ENCODE measurements at regions not wholly inside any gene's neighbourhood (a gene's known extent, or its start where the extent isn't known, plus 50 kb on each side); places are given as distances from the start of the nearest gene placed in this dataset.

- Histone ChIP-seq H3K36me3 (no peaks in the 10 kb centered on the region), H3K9me3 (peaks cover 0 to 5% (median 0%) of the 10 kb centered on the region in 3 donors), H3K4me1 (no peaks in the 10 kb centered on the region), H3K4me3 (no peak overlapping the region), H3K27ac (no peak overlapping the region), H3K27me3 (no peaks in the 10 kb centered on the region)
- ATAC-seq, result no peak
- in situ Hi-C loops (cut with MboI; ENCODE audit: low sequenced_read_pairs in 4 of 4) (no loop called here), intact Hi-C loops (cut with DNase I; ENCODE audit: low total_unique reads) (no loop called here)
- no peak for TF ChIP-seq CTCF (IDR thresholded peaks at IDR 0.05 in 4 of 5, conservative IDR thresholded peaks at IDR 0.05 in 1 of 5)
- TF ChIP-seq POLR2A (IDR thresholded peaks at IDR 0.05), result no peak
- DNase-seq, result no peak
Observed at GRCh38 chr7:46530081-46530750, 609.1 kb upstream of the IGFBP3 start.

- Histone ChIP-seq H3K4me3 (no peak overlapping the region), H3K27me3 (no peaks in the 10 kb centered on the region), H3K36me3 (no peaks in the 10 kb centered on the region), H3K9me3 (peaks cover 0 to 5% (median 0%) of the 10 kb centered on the region in 3 donors), H3K27ac (no peak overlapping the region), H3K4me1 (no peaks in the 10 kb centered on the region)
- TF ChIP-seq CTCF (IDR thresholded peaks at IDR 0.05 in 4 of 5, conservative IDR thresholded peaks at IDR 0.05 in 1 of 5), result no peak
- no peak for TF ChIP-seq POLR2A (IDR thresholded peaks at IDR 0.05)
- ATAC-seq, result no peak
- DNase-seq, result no peak
- in situ Hi-C loops (cut with MboI; ENCODE audit: low sequenced_read_pairs in 4 of 4) (no loop called here), intact Hi-C loops (cut with DNase I; ENCODE audit: low total_unique reads) (no loop called here)
Observed at GRCh38 chr7:46527360-46527759, 606.3 kb upstream of the IGFBP3 start.

- no peak overlapping the region for H3K4me3 ChIP-seq
- H3K27me3 ChIP-seq, result no peaks in the 10 kb centered on the region
- no peak for TF ChIP-seq CTCF (IDR thresholded peaks at IDR 0.05 in 4 of 5, conservative IDR thresholded peaks at IDR 0.05 in 1 of 5)
- peaks cover 0 to 5% (median 0%) of the 10 kb centered on the region in 3 donors for H3K9me3 ChIP-seq
- intact Hi-C loops (cut with DNase I; ENCODE audit: low total_unique reads) (no loop called here), in situ Hi-C loops (cut with MboI; ENCODE audit: low sequenced_read_pairs in 4 of 4) (no loop called here)
- no peak for ATAC-seq
- no peak overlapping the region for H3K27ac ChIP-seq
- no peak for DNase-seq
- no peaks in the 10 kb centered on the region for H3K36me3 ChIP-seq
- H3K4me1 ChIP-seq, result no peaks in the 10 kb centered on the region
Observed at GRCh38 chr7:46525876-46526275, 604.8 kb upstream of the IGFBP3 start.

GRCh38 chr7:46524350-46524749 lies 603.3 kb upstream of the IGFBP3 start:
- ATAC-seq (no peak), DNase-seq (no peak)
- Histone ChIP-seq H3K27me3 (no peaks in the 10 kb centered on the region), H3K4me1 (no peaks in the 10 kb centered on the region), H3K4me3 (no peak overlapping the region), H3K27ac (no peak overlapping the region), H3K36me3 (no peaks in the 10 kb centered on the region), H3K9me3 (peaks cover 0 to 5% (median 0%) of the 10 kb centered on the region in 3 donors)
- in situ Hi-C loops (cut with MboI; ENCODE audit: low sequenced_read_pairs in 4 of 4), result no loop called here
- no peak for TF ChIP-seq CTCF (IDR thresholded peaks at IDR 0.05 in 4 of 5, conservative IDR thresholded peaks at IDR 0.05 in 1 of 5)
- TF ChIP-seq POLR2A (IDR thresholded peaks at IDR 0.05), result no peak
- intact Hi-C loops (cut with DNase I; ENCODE audit: low total_unique reads), result no loop called here
